Fibroblast of pulmonary artery (primary cell): ENCODE measurements at regions not wholly inside any gene's neighbourhood (a gene's known extent, or its start where the extent isn't known, plus 50 kb on each side); places are given as distances from the start of the nearest gene placed in this dataset.

Source experiments
- DNase-seq: peaks from one replicate; pipeline ENCODE4 v3.0.0-alpha.2; 2010; ENCODE audit warnings: low read depth
- H3K4me3 ChIP-seq: replicated peaks from 2 replicates; pipeline ENCODE4 v1.5.1; 2011; ENCODE audit warnings: low read depth, mild to moderate bottlenecking, control low read depth, low read length, moderate library complexity
- TF ChIP-seq, protein P1 (sequence below): IDR thresholded peaks from 2 replicates; pipeline ENCODE4 v1.5.1; 2011; ENCODE audit warnings: mild to moderate bottlenecking, control low read depth, low read length, inconsistent platforms; ENCODE audit errors: missing control alignments

- DNase-seq: no peak
- no peak overlapping the region for H3K4me3 ChIP-seq
- TF ChIP-seq, protein P1, sequence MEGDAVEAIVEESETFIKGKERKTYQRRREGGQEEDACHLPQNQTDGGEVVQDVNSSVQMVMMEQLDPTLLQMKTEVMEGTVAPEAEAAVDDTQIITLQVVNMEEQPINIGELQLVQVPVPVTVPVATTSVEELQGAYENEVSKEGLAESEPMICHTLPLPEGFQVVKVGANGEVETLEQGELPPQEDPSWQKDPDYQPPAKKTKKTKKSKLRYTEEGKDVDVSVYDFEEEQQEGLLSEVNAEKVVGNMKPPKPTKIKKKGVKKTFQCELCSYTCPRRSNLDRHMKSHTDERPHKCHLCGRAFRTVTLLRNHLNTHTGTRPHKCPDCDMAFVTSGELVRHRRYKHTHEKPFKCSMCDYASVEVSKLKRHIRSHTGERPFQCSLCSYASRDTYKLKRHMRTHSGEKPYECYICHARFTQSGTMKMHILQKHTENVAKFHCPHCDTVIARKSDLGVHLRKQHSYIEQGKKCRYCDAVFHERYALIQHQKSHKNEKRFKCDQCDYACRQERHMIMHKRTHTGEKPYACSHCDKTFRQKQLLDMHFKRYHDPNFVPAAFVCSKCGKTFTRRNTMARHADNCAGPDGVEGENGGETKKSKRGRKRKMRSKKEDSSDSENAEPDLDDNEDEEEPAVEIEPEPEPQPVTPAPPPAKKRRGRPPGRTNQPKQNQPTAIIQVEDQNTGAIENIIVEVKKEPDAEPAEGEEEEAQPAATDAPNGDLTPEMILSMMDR: no peak
These were observed 286.6 kb downstream of the PCDH20 start for GRCh38 chr13:61128850-61129645.

DNA sequence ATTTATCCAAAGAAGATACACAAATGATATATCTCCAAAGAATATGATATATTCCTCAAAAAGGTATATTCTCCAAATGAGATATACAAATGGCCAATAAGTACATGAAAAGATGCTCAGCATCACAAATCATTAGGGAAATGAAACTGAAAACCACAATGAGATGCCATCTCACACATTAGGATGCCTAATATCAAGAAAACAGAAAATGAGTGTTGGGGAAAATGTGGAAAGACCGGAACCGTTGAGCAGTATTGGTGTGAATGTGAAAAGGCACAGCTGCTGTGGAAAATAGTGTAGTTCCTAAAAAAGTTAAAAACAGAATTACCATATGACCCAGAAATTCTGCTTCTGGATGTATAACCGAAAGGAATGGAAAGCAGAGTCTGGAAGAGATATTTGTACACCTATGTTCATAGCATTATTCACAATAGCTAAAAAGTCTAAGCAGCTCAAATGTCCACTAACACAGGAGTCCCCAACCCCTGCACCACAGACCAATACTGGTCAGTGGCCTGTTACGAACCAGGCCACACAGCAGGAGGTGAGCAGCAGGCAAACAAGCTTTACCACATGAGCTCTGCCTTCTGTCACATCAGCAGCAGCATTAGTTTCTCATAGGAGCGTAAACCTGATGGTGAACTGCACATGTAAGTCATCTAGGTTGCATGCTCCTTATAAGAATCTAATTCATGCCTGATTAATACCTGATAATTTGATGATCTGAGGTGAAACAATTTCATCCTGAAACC is 291.9 kb downstream of the PCDH20 start:
- TF ChIP-seq, protein P1: no peak
- no peak overlapping the region for H3K4me3 ChIP-seq
- no peak for DNase-seq

GRCh38 chr13:61113140-61113658 is 302.4 kb downstream of the PCDH20 start:
- H3K4me3 ChIP-seq: no peak overlapping the region
- no peak for DNase-seq
- TF ChIP-seq, protein P1: no peak

DNA sequence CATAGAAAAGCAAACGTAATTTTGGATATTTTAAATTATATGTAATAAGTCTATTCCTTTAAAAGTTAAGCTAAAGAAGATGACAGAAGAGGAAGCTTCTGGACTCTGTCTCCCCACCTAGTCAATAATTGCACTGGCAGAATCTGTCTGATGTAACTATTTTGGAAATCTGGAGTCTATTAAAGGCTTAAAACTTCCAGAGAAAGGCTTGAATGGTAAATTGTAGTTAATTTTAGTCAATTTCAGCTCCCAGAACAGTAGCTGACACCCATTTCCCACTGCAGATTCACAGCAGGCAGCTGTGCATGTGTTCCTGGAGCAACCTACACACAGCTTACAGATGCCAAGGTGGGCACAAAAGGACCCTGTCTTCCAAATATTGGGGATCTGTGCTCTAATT is 304.1 kb downstream of the PCDH20 start:
- DNase-seq: no peak
- TF ChIP-seq, protein P1: no peak
- H3K4me3 ChIP-seq: no peak overlapping the region

DNA sequence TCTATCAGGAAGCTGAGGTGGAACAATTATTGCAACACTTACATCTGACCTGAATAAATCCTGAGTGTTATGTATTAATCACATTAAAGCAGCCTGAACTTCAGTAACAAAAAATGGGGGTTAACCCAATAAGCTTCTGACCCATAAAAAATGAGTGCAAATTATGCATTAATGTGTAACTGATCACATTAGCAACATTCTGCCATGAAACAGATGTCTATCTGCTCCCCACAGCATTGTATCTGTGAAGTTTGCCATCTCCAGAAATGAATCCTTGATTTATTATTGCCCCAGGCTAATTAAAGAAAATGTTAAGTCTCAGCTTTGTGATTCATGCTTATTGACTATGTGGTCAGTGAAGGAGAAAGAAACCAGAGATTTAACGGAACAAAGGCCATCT is 304.9 kb downstream of the PCDH20 start:
- DNase-seq: no peak
- TF ChIP-seq, protein P1: no peak
- H3K4me3 ChIP-seq: no peak overlapping the region

DNA sequence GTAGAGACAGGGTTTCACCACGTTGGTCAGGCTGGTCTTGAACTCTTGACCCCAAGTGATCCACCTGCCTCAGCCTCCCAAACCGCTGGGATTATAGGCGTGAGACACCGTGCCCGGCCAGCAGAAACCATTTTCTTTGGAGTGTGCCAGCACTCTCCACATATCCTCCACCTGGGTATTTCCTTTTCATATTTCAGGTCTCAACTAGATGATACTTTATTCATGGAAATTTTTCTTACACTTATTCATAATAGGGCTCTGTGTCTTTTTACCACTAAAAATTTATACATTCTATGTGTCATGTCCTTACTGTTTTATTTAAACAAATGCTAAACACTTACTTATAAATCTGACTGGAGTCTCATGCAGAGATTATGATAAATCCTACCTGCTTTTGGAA is 305.9 kb downstream of the PCDH20 start:
- H3K4me3 ChIP-seq: no peak overlapping the region
- no peak for DNase-seq
- TF ChIP-seq, protein P1: no peak
